KMS-11 (cell line): ENCODE measurements at regions not wholly inside any gene's neighbourhood (a gene's known extent, or its start where the extent isn't known, plus 50 kb on each side); places are given as distances from the start of the nearest gene placed in this dataset.

Experiments used
- H2AFZ ChIP-seq: fragments of 200-600 bp; sonication (generic); 2 replicates; pipeline ENCODE4 v1.6.1; 2016; ENCODE audit warnings: antibody characterized with exemption, mixed run types, low read depth
- H3K27ac ChIP-seq: fragments of 200-600 bp; sonication (generic); 2 replicates; pipeline ENCODE4 v1.6.1; 2016; ENCODE audit warnings: mild to moderate bottlenecking, mixed run types
- H3K27me3 ChIP-seq: fragments of 200-600 bp; sonication (generic); 2 replicates; pipeline ENCODE4 v1.6.1; 2017; ENCODE audit warnings: mild to moderate bottlenecking, low read depth, mixed run types, moderate library complexity; ENCODE audit not compliant: insufficient read depth
- H3K36me3 ChIP-seq: fragments of 200-600 bp; sonication (generic); 2 replicates; pipeline ENCODE4 v1.6.1; 2017; ENCODE audit warnings: mild to moderate bottlenecking, mixed run types; ENCODE audit not compliant: insufficient read depth
- H3K4me1 ChIP-seq: fragments of 200-600 bp; sonication (generic); 2 replicates; pipeline ENCODE4 v1.6.1; 2016; ENCODE audit warnings: mild to moderate bottlenecking, low read depth, mixed run types; ENCODE audit not compliant: poor library complexity, severe bottlenecking
- H3K4me2 ChIP-seq: fragments of 200-600 bp; sonication (generic); 2 replicates; pipeline ENCODE4 v1.7.0; 2016; ENCODE audit warnings: mild to moderate bottlenecking, mixed run types
- H3K4me3 ChIP-seq: fragments of 200-600 bp; sonication (generic); IDR thresholded peaks from 2 replicates; pipeline ENCODE4 v1.6.1; 2017; ENCODE audit warnings: low read depth, low read length, mixed read lengths; ENCODE audit not compliant: insufficient read depth
- H3K79me2 ChIP-seq: fragments of 200-600 bp; sonication (generic); 2 replicates; pipeline ENCODE4 v1.6.1; 2016; ENCODE audit warnings: low read depth, mixed run types; ENCODE audit not compliant: insufficient read depth
- H3K9ac ChIP-seq: fragments of 200-600 bp; sonication (generic); 2 replicates; pipeline ENCODE4 v1.6.1; 2016; ENCODE audit warnings: mild to moderate bottlenecking, mixed run types
- H4K20me1 ChIP-seq: fragments of 200-600 bp; sonication (generic); 2 replicates; pipeline ENCODE4 v1.6.1; 2016; ENCODE audit warnings: mild to moderate bottlenecking, mixed run types; ENCODE audit not compliant: insufficient read depth
- TF ChIP-seq, protein P1 (sequence below): fragments of 200-600 bp; sonication (generic); conservative IDR thresholded peaks from 2 replicates; pipeline ENCODE4 v1.6.1; 2017; ENCODE audit warnings: low read depth, mild to moderate bottlenecking, antibody characterized with exemption, low read length, moderate library complexity, mixed read lengths

DNA sequence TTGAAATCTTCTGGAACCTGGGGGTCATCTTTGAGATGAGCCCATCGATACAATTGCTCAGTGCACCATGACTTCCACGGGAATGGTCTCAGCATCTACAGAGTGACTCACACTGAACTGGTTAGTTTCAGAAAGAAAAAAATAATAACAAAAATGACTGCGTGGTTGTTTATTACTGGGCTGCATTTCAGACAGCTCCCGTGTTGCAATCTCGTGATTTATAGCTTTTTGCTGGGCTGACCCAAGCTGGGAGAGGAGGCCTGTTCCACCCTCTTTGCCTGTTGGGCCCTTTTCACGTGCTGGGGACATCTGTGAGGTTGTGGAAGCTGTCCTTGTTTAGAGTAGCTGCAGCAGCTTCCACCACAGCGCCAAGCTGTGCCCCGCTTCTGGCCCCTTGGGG, 225.5 kb downstream of the BMP7 start:
- H3K4me2 ChIP-seq, result no peak overlapping the region
- H3K9ac ChIP-seq, result no peak overlapping the region
- no peaks in the 10 kb centered on the region for H3K36me3 ChIP-seq
- H3K27ac ChIP-seq, result no peak overlapping the region
- TF ChIP-seq, protein P1, sequence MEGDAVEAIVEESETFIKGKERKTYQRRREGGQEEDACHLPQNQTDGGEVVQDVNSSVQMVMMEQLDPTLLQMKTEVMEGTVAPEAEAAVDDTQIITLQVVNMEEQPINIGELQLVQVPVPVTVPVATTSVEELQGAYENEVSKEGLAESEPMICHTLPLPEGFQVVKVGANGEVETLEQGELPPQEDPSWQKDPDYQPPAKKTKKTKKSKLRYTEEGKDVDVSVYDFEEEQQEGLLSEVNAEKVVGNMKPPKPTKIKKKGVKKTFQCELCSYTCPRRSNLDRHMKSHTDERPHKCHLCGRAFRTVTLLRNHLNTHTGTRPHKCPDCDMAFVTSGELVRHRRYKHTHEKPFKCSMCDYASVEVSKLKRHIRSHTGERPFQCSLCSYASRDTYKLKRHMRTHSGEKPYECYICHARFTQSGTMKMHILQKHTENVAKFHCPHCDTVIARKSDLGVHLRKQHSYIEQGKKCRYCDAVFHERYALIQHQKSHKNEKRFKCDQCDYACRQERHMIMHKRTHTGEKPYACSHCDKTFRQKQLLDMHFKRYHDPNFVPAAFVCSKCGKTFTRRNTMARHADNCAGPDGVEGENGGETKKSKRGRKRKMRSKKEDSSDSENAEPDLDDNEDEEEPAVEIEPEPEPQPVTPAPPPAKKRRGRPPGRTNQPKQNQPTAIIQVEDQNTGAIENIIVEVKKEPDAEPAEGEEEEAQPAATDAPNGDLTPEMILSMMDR, result no peak
- no peaks in the 10 kb centered on the region for H3K79me2 ChIP-seq
- H3K4me1 ChIP-seq, result no peaks in the 10 kb centered on the region
- no peaks in the 10 kb centered on the region for H4K20me1 ChIP-seq
- H2AFZ ChIP-seq, result no peak overlapping the region
- no peaks in the 10 kb centered on the region for H3K27me3 ChIP-seq
- no peak overlapping the region for H3K4me3 ChIP-seq

DNA sequence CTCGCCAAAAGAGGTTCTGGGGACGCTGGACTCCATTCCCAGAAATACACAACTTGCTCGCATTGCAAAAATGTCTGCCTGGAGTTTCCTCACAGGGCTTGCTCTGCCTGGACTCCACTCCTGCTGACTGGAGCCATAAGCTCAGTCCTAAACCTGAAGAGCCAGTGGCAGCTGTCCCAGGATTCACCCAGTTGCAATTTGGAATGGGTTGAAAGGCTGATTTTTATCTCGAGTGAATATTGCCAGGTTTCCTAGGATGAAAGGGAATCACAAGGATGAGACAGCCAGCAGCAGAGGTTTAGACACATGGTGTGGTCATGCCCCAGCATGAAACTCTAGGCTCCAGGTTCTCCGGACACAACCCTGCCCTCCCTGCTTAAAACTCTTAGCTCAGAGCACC, 223.3 kb downstream of the BMP7 start:
- no peaks in the 10 kb centered on the region for H3K36me3 ChIP-seq
- H3K27ac ChIP-seq, result no peak overlapping the region
- no peak overlapping the region for H3K9ac ChIP-seq
- H3K4me1 ChIP-seq, result peaks cover 11% of the 10 kb centered on the region
- no peak overlapping the region for H3K4me3 ChIP-seq
- no peaks in the 10 kb centered on the region for H4K20me1 ChIP-seq
- H3K79me2 ChIP-seq, result no peaks in the 10 kb centered on the region
- H3K27me3 ChIP-seq, result no peaks in the 10 kb centered on the region
- TF ChIP-seq, protein P1, result no peak
- no peak overlapping the region for H3K4me2 ChIP-seq
- H2AFZ ChIP-seq, result no peak overlapping the region

DNA sequence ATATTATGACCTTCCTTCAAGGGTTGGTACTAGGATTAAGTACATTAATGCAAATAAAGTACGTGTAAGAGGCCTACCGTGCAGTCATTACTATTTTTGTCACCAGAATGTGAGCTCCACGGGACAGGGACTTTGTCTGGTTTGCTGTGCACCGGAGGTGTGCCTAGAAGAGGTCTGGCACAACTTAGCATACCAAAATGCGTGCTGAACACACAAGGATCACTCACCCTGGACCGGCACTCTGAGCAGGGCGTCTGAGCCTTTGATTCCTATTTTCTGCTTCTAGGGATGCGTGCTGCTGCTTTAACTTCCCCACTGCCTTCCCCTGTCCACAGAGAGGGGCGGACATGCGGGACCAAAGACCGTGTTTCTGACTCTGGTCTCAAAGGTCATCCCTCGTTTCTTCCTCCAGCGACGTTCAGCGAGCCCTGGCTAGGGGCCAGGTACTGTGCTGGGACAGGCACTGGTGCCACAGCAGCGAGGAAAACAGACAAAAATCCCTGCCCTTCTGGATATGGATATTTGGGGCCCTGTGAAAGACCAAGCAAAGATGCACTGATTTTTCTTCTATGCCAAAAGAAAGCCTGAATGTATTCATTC, 222.7 kb downstream of the BMP7 start:
- H3K4me1 ChIP-seq, result peaks cover 11% of the 10 kb centered on the region
- H3K27ac ChIP-seq, result no peak overlapping the region
- no peak overlapping the region for H3K4me2 ChIP-seq
- H3K36me3 ChIP-seq, result no peaks in the 10 kb centered on the region
- no peaks in the 10 kb centered on the region for H3K27me3 ChIP-seq
- no peaks in the 10 kb centered on the region for H3K79me2 ChIP-seq
- H3K4me3 ChIP-seq, result no peak overlapping the region
- no peak overlapping the region for H2AFZ ChIP-seq
- H4K20me1 ChIP-seq, result no peaks in the 10 kb centered on the region
- TF ChIP-seq, protein P1, result no peak
- no peak overlapping the region for H3K9ac ChIP-seq

DNA sequence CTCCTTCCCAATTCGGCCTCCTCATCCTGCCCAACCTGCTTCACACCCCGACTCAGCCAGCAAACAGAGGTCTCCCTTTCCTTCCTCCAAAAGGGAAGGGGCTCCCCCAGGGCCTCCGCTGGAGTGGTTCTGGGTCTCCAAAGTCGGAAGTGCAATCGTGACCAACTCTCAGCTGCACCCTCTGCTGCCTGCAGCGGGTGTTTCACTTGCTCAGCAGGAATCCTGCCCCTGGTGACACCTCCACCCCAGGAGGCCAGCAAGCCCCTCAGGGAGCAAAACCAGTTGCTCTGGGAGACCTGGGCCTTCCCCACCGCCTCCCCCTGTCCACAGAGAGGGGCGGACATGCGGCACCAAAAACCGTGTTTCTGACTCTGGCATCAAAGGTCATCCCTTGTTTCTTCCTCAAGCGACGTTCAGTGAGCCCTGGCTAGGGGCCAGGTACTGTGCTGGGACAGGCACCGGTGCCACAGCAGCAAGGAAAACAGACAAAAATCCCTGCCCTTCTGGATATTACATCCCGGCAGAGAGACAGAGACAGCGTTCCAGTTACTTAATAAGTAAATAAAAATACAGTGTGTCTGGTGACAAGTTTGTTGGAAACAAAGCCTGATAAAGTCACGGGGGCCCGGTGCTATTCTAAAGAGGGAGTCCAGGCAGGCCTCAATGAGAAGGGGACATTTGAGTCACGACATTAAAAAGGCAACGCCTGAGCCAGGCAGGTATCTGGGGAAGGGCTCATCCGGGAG, 219.0 kb downstream of the BMP7 start:
- H3K79me2 ChIP-seq, result no peaks in the 10 kb centered on the region
- H3K4me2 ChIP-seq, result peak overlapping the region; percentile 56
- no peaks in the 10 kb centered on the region for H3K27me3 ChIP-seq
- peak overlapping the region; percentile 26; the same call in 1 of the 2 replicates for H3K9ac ChIP-seq
- H3K36me3 ChIP-seq, result no peaks in the 10 kb centered on the region
- peaks cover 11% of the 10 kb centered on the region for H3K4me1 ChIP-seq
- H2AFZ ChIP-seq, result peak overlapping the region; percentile 66
- H3K4me3 ChIP-seq, result no peak overlapping the region
- no peaks in the 10 kb centered on the region for H4K20me1 ChIP-seq
- TF ChIP-seq, protein P1, result no peak; the same call in none of the 2 replicates
- H3K27ac ChIP-seq, result peak overlapping the region; percentile 49; the same call in 1 of the 2 replicates
